ENCODE measurements at regions not wholly inside any gene's neighbourhood (a gene's known extent, or its start where the extent isn't known, plus 50 kb on each side); places are given as distances from the start of the nearest gene placed in this dataset.
A peak's percentile ranks its signal among the peaks of the same experiment; 100 is the strongest.

DNA sequence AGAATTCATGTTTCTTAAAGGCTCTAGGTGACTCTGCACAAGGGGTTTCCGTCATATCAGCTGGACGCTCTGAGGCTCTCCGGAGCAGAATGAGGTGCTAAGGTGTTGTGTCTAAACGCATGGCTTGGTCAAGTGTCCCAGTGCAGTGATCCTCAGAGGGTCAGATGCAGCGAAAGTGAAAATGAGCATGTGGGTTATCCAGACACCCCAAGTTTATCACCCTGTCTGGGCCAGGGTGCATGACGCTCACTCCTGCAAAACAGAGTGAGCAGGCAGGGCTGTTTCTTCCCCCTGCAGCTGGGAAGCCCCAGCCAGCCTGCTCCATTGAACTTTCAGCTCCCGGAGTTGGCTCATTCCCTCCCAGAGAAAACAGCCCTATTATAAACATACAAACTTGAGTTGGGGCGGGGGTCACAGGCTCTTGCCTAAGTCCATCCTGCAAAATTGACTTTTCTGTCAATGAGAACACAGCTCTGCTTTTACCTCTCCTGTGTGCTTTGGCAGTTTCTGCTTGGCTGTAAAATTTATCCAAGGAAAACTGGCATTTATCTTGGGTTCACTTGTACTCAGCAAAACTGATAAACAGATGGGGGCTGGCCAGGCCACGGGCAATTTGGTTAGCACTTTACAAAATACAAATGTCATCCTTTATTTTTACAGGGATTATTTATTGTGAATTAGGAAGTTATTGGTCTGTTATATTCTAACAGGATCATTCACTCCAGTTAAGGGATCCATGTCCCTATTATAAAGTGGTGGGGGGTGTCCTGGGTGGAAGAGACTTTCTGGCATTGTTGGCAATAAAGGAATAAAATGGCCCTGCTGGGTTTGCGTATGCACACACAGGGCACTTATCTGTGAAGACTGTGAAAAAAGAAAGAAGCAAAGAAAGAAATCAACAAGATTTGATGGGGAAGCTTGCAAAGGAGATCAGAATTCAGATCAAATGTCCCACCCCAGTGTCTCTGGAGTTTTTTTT, 154.9 kb downstream of the FOXA2 start:
- FAIRE-seq, result no peak
- DNase-seq (ENCODE audit: low read depth), result no peak
- TF ChIP-seq, protein P1, sequence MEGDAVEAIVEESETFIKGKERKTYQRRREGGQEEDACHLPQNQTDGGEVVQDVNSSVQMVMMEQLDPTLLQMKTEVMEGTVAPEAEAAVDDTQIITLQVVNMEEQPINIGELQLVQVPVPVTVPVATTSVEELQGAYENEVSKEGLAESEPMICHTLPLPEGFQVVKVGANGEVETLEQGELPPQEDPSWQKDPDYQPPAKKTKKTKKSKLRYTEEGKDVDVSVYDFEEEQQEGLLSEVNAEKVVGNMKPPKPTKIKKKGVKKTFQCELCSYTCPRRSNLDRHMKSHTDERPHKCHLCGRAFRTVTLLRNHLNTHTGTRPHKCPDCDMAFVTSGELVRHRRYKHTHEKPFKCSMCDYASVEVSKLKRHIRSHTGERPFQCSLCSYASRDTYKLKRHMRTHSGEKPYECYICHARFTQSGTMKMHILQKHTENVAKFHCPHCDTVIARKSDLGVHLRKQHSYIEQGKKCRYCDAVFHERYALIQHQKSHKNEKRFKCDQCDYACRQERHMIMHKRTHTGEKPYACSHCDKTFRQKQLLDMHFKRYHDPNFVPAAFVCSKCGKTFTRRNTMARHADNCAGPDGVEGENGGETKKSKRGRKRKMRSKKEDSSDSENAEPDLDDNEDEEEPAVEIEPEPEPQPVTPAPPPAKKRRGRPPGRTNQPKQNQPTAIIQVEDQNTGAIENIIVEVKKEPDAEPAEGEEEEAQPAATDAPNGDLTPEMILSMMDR (IDR thresholded peaks at IDR 0.05; ENCODE audit: insufficient read depth, low read length, severe bottlenecking), result no peak
- no peaks in the 10 kb centered on the region for H3K36me3 ChIP-seq (ENCODE audit: control insufficient read depth, insufficient read depth, low read length)
- no peaks in the 10 kb centered on the region for H3K27me3 ChIP-seq (ENCODE audit: control insufficient read depth, insufficient read depth, low read length)
- H3K4me3 ChIP-seq (ENCODE audit: low read depth, low read length), result no peak overlapping the region

DNA sequence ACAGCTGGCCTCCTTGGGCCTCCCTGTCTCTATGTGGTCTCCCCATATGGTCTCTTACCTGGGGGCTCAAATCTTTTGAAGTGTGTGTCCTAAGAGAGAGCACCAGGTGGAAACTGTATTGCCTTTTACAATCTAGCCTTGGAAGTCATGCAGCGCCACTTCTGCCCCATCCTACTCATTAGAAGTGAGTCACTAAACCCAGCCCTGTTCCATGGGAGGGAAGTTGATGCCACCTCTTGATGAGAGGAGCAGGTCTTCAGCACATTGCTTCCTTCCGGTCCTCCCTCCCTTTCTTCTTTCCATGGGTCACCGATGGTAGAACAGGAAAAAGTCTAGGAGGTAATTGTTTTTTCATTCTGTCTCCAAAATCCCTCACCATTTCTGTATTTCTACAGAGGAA, 156.3 kb downstream of the FOXA2 start:
- DNase-seq (ENCODE audit: low read depth) (peak; percentile 49), FAIRE-seq (no peak)
- H3K36me3 ChIP-seq (ENCODE audit: control insufficient read depth, insufficient read depth, low read length), result no peaks in the 10 kb centered on the region
- no peak overlapping the region for H3K4me3 ChIP-seq (ENCODE audit: low read depth, low read length)
- no peaks in the 10 kb centered on the region for H3K27me3 ChIP-seq (ENCODE audit: control insufficient read depth, insufficient read depth, low read length)
- TF ChIP-seq, protein P1 (IDR thresholded peaks at IDR 0.05; ENCODE audit: insufficient read depth, low read length, severe bottlenecking), result no peak

DNA sequence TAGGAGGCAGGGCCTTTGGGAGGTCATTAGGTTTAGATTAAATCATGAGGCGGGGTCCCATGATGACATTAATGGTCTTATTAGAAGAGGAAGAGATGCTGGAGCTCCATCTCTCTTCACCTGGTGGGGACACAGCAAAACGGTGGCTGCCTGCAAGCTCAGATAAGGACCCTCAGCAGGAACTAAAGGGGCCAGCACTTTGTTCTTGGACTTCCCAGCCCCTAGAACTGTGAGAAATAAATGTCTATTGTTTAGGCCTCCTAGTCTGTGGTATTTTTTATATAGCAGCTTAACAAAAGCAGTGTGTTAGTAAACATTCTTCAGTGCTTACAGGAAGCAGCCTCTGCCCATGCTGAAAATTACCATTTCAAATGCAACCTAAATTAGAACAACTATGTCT, 157.6 kb downstream of the FOXA2 start:
- no peak for DNase-seq (ENCODE audit: low read depth)
- no peaks in the 10 kb centered on the region for H3K36me3 ChIP-seq (ENCODE audit: control insufficient read depth, insufficient read depth, low read length)
- H3K4me3 ChIP-seq (ENCODE audit: low read depth, low read length), result no peak overlapping the region
- TF ChIP-seq, protein P1 (IDR thresholded peaks at IDR 0.05; ENCODE audit: insufficient read depth, low read length, severe bottlenecking), result no peak
- no peaks in the 10 kb centered on the region for H3K27me3 ChIP-seq (ENCODE audit: control insufficient read depth, insufficient read depth, low read length)
- no peak for FAIRE-seq

DNA sequence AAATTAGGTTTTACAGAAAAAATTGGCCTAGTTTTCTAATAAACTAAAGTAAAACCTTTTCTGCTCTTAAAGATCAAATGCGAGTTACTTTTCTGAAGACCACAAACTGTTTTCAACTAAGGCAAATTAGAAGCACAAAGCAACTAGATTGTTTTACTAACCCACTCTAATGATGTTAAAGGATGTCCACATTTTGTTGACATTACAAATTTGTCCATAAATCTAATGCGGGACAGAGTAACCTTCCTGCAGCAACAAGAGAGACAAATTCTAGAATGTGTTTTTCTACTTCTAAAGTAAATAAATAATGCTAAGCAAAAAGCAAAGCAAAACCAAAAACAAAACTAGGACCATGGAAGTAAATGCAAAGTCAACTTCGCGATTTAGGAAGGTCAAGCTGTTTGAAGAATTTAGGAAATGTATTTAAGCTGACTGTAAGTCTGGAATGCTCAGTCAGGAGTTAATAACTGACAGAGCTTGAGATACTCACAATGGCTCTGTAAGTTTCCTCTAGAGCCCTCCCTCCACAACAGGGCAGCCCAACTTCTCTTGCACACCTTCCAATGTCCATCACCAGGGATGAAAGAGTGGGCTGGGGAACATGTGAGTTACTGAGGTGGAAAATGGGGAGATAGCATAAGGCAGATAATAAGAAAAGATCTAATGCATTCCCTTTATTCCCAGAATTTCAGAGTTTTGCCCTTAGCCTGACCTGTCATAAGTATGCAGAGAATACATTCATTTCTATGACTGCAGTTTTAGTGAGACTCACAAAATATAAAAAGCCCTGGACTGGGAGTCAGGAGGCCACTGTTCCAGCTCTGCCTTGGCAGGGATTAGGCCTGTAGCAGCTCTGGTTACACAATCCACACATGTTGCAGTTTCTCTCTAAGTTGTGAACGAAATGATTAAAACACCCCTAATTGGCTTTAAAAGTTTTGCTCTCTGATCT, 158.8 kb downstream of the FOXA2 start:
- H3K36me3 ChIP-seq (ENCODE audit: control insufficient read depth, insufficient read depth, low read length), result no peaks in the 10 kb centered on the region
- H3K4me3 ChIP-seq (ENCODE audit: low read depth, low read length), result no peak overlapping the region
- DNase-seq (ENCODE audit: low read depth) (no peak), FAIRE-seq (no peak)
- H3K27me3 ChIP-seq (ENCODE audit: control insufficient read depth, insufficient read depth, low read length), result no peaks in the 10 kb centered on the region
- TF ChIP-seq, protein P1 (IDR thresholded peaks at IDR 0.05; ENCODE audit: insufficient read depth, low read length, severe bottlenecking), result no peak

DNA sequence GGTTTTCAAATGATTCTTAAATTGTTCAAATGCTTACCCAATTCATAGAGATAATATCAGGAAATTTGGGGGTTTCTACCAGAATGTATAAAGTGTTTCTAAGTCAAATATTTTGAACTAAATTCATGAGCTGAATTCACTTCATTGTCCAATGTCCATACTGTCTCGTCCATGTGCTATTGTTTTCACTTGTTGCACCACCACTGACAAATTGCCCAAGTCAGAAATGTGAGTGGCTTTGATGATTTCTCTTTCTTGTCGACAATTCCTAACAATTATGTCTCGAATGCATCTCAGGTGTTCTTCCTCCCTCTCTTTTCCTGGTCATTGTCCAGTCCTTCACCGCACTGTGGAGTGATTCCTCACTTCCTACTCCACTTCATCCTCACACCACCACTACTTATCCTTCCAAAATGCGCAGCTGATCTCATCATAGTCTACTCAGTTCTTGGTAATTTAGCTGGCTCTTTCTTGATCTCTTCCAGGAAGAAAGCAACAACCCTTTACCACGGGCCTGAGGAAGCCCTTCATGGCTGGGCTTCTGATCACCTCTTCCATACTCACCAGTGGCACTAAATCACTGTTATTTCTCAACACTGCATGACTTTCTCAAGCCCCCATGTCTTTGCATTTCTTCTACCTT, 161.1 kb downstream of the FOXA2 start:
- peak; percentile 73 for FAIRE-seq
- no peaks in the 10 kb centered on the region for H3K36me3 ChIP-seq (ENCODE audit: control insufficient read depth, insufficient read depth, low read length)
- no peaks in the 10 kb centered on the region for H3K27me3 ChIP-seq (ENCODE audit: control insufficient read depth, insufficient read depth, low read length)
- no peak for DNase-seq (ENCODE audit: low read depth)
- no peak overlapping the region for H3K4me3 ChIP-seq (ENCODE audit: low read depth, low read length)
- TF ChIP-seq, protein P1 (IDR thresholded peaks at IDR 0.05; ENCODE audit: insufficient read depth, low read length, severe bottlenecking), result no peak
